ENCODE measurements at regions not wholly inside any gene's neighbourhood (a gene's known extent, or its start where the extent isn't known, plus 50 kb on each side); places are given as distances from the start of the nearest gene placed in this dataset.

- ATAC-seq = no peak
- TF ChIP-seq, protein P1, sequence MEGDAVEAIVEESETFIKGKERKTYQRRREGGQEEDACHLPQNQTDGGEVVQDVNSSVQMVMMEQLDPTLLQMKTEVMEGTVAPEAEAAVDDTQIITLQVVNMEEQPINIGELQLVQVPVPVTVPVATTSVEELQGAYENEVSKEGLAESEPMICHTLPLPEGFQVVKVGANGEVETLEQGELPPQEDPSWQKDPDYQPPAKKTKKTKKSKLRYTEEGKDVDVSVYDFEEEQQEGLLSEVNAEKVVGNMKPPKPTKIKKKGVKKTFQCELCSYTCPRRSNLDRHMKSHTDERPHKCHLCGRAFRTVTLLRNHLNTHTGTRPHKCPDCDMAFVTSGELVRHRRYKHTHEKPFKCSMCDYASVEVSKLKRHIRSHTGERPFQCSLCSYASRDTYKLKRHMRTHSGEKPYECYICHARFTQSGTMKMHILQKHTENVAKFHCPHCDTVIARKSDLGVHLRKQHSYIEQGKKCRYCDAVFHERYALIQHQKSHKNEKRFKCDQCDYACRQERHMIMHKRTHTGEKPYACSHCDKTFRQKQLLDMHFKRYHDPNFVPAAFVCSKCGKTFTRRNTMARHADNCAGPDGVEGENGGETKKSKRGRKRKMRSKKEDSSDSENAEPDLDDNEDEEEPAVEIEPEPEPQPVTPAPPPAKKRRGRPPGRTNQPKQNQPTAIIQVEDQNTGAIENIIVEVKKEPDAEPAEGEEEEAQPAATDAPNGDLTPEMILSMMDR (IDR thresholded peaks at IDR 0.05) = no peak
These were observed 65.8 kb upstream of the FAM47A start for GRCh38 chrX:34197946-34198345.

More at GRCh38 chrX:34197946-34198345, 65.8 kb upstream of the FAM47A start:
- Histone ChIP-seq H3K4me3 (no peak overlapping the region), H3K9me3 (no peaks in the 10 kb centered on the region), H3K27me3 (no peaks in the 10 kb centered on the region), H3K36me3 (no peaks in the 10 kb centered on the region), H3K4me1 (no peaks in the 10 kb centered on the region), H3K27ac (no peak overlapping the region)
- WGBS, 2 donors (ENCODE audit: low coverage in 1 of 2) = no CpG with 5 or more reads among the region's 1 CpG
